ENCODE measurements at regions not wholly inside any gene's neighbourhood (a gene's known extent, or its start where the extent isn't known, plus 50 kb on each side); places are given as distances from the start of the nearest gene placed in this dataset.

DNA sequence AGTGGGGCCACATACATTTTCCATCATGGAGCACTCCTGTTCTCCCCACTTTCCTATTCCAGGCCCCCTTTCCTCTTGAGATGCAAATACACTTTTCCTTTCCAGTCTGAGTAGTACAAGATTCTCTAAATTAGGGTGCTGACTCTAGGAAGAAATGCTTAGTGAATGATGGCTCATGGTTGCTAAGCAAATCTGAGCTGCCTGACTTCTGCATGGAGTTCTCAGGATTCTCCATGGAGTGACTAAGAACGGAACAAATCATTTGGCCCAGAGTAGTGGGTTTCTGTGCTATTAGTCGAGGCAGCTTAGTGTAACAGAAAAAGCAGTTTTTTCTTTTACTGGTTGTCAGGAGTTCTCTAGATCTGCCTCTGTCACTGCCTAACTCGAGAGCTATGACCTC lies 65.4 kb upstream of the NTM start:
- TF ChIP-seq, protein P1, sequence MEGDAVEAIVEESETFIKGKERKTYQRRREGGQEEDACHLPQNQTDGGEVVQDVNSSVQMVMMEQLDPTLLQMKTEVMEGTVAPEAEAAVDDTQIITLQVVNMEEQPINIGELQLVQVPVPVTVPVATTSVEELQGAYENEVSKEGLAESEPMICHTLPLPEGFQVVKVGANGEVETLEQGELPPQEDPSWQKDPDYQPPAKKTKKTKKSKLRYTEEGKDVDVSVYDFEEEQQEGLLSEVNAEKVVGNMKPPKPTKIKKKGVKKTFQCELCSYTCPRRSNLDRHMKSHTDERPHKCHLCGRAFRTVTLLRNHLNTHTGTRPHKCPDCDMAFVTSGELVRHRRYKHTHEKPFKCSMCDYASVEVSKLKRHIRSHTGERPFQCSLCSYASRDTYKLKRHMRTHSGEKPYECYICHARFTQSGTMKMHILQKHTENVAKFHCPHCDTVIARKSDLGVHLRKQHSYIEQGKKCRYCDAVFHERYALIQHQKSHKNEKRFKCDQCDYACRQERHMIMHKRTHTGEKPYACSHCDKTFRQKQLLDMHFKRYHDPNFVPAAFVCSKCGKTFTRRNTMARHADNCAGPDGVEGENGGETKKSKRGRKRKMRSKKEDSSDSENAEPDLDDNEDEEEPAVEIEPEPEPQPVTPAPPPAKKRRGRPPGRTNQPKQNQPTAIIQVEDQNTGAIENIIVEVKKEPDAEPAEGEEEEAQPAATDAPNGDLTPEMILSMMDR (IDR thresholded peaks at IDR 0.05), result no peak
- TF ChIP-seq POLR2A (IDR thresholded peaks at IDR 0.05), result no peak

Data from right lobe of liver (tissue), 4 donors.